Cardiac muscle cell (in vitro differentiated cells and primary cell): ENCODE measurements at regions not wholly inside any gene's neighbourhood (a gene's known extent, or its start where the extent isn't known, plus 50 kb on each side); places are given as distances from the start of the nearest gene placed in this dataset.

Experiments
- DNase-seq, 2 donors: peaks; one replicate each; pipeline versions ENCODE4 v3.0.0 to v3.0.0-alpha.2; 2010 to 2017; ENCODE audit warnings: low read depth in 1 of 2, low spot score in 1 of 2
- H3K27ac ChIP-seq: fragments of 200-600 bp; sonication (generic); 2 replicates; pipeline ENCODE4 v1.5.1; 2016
- H3K27me3 ChIP-seq: fragments of 200-600 bp; sonication (generic); 2 replicates; pipeline ENCODE4 v1.6.0; 2016; ENCODE audit warnings: control low read depth
- H3K36me3 ChIP-seq: fragments of 200-600 bp; sonication (generic); 2 replicates; pipeline ENCODE4 v1.5.1; 2016; ENCODE audit warnings: control low read depth
- H3K4me1 ChIP-seq: fragments of 200-600 bp; sonication (generic); 2 replicates; pipeline ENCODE4 v1.8.1; 2017; ENCODE audit warnings: low read depth, mild to moderate bottlenecking, mixed run types
- H3K4me3 ChIP-seq: fragments of 200-600 bp; sonication (generic); 2 replicates; pipeline ENCODE4 v1.5.1; 2016; ENCODE audit warnings: mild to moderate bottlenecking
- H3K9me3 ChIP-seq: fragments of 200-600 bp; sonication (generic); 2 replicates; pipeline ENCODE4 v1.5.1; 2017; ENCODE audit warnings: low read depth, mild to moderate bottlenecking, control low read depth
- TF ChIP-seq, protein P1 (sequence below): IDR thresholded peaks from 2 replicates; pipeline ENCODE4 v1.5.1; 2012; ENCODE audit warnings: low read depth, mild to moderate bottlenecking, low read length

DNA sequence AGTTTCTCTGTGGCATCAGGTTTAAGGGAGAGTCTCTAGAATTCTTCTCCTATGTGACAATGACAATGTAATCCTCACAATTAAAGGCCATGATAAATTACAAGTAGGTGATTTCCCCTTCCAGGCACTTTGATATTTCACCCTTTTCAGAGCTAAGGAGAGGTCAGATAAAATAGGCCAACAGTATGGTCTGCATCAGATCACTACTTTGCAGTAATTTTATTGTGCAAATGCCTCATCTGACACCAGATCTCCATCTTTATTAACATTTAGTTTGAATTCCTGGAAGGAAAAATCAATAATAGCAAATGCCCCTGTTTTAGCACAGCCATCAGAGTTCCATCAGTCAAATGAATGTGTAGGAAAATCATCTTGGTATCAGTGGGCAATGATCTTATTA lies 72.8 kb upstream of the RAB27B start:
- Histone ChIP-seq H3K4me3 (no peak overlapping the region), H3K27ac (no peak overlapping the region), H3K9me3 (no peaks in the 10 kb centered on the region), H3K27me3 (no peaks in the 10 kb centered on the region), H3K36me3 (no peaks in the 10 kb centered on the region), H3K4me1 (no peaks in the 10 kb centered on the region)
- TF ChIP-seq, protein P1, sequence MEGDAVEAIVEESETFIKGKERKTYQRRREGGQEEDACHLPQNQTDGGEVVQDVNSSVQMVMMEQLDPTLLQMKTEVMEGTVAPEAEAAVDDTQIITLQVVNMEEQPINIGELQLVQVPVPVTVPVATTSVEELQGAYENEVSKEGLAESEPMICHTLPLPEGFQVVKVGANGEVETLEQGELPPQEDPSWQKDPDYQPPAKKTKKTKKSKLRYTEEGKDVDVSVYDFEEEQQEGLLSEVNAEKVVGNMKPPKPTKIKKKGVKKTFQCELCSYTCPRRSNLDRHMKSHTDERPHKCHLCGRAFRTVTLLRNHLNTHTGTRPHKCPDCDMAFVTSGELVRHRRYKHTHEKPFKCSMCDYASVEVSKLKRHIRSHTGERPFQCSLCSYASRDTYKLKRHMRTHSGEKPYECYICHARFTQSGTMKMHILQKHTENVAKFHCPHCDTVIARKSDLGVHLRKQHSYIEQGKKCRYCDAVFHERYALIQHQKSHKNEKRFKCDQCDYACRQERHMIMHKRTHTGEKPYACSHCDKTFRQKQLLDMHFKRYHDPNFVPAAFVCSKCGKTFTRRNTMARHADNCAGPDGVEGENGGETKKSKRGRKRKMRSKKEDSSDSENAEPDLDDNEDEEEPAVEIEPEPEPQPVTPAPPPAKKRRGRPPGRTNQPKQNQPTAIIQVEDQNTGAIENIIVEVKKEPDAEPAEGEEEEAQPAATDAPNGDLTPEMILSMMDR, result no peak
- DNase-seq, result no peak

DNA sequence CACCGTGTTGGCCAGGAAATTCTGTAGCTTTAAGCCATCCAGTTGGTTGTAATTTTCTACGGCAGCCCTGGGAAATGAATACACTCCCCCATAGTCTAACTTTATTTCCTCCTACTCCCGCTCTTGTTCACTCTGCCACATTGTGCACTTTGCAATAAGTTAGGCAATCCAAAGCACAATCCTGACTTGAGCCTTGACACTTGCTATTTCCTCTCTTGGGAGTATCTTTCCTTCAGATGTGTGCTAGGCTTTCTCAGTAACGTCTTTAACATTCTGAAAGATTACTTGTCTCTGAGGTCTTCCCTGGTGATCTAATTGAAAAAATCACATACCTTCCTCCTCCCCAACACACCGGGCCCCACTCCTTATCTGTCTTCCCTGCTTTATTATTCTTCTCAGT lies 65.9 kb upstream of the RAB27B start:
- Histone ChIP-seq H3K27ac (no peak overlapping the region), H3K36me3 (no peaks in the 10 kb centered on the region), H3K4me1 (no peaks in the 10 kb centered on the region), H3K27me3 (no peaks in the 10 kb centered on the region), H3K9me3 (no peaks in the 10 kb centered on the region), H3K4me3 (no peak overlapping the region)
- DNase-seq, result peak in 1 of 2 donors; percentile 69
- TF ChIP-seq, protein P1, result no peak

DNA sequence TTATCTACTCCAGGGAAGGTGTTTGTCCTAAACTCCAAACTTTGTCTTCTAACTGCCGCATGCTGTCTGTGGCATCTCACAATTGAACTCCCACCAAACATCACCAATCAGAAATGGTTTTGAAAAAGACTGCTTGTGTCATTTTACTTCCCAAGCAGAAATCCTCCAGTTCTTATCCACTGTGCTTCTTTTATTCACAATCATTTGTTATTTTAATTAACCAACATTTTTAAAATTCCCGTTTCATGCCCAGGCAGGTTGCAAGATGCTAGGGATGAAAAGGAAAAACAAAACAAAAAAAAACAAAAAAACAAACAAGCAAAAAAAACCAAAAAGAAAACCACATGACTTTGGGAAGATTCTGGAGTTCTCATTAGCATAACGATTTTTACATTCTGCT lies 63.5 kb upstream of the RAB27B start:
- no peak overlapping the region for H3K4me3 ChIP-seq
- TF ChIP-seq, protein P1, result no peak
- H3K27me3 ChIP-seq, result no peaks in the 10 kb centered on the region
- H3K36me3 ChIP-seq, result no peaks in the 10 kb centered on the region
- H3K4me1 ChIP-seq, result no peaks in the 10 kb centered on the region
- H3K27ac ChIP-seq, result no peak overlapping the region
- no peak for DNase-seq
- no peaks in the 10 kb centered on the region for H3K9me3 ChIP-seq

DNA sequence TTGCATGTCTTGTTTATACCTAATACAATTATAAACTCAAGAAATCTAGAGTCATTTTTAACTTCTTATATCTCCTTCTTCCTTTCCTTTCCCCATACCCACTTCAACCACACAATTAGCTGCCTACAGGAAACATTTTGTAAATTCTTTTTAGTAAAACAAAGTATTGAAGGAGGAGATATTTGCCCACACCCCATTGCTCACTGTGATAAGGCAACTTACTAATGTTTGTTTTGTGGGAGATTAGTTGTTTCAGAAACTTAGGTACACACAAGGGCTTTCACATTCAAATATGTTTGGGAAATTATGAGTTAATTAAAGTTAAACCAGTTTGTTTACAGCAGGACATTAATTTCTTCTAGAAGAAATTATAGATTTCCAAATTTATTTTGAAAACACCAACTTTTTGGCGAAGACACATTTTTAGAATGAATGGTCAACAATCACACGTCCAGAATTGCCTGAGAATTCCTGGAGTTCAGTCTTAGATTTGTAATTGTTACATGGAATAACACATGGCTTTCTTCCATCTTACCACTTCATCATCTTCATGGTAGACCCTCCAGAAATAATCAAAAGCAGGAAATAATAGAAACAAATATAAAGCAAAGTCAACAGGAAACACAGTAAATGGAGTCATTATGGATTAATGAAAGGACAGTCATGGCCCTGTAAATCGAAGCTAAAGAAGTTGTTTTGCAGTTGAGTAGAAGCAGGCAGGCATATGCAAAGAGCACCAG lies 62.5 kb upstream of the RAB27B start:
- H3K4me1 ChIP-seq, result no peaks in the 10 kb centered on the region
- no peak for DNase-seq
- H3K4me3 ChIP-seq, result no peak overlapping the region
- H3K27me3 ChIP-seq, result no peaks in the 10 kb centered on the region
- H3K9me3 ChIP-seq, result no peaks in the 10 kb centered on the region
- no peak overlapping the region for H3K27ac ChIP-seq
- H3K36me3 ChIP-seq, result no peaks in the 10 kb centered on the region
- TF ChIP-seq, protein P1, result no peak

DNA sequence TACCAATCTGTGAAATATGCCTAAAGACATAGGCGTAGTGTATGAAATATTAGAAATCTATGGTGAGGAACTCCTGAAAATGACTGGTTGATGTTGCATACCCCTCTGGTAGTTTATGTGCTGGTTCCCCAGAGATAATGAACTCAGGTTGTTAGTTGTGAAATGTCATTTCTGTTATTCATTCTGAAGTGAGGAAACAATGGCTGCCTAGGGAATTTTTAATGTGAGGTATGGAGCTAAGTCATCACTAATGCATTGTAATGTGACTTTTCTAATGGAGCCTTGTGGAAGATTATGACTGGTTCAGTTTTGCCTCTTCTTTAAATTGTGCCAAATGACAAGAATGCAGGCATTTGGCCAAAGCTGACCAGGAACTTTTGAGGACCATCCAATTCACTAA lies 61.6 kb upstream of the RAB27B start:
- no peaks in the 10 kb centered on the region for H3K36me3 ChIP-seq
- H3K27me3 ChIP-seq, result no peaks in the 10 kb centered on the region
- H3K4me1 ChIP-seq, result no peaks in the 10 kb centered on the region
- no peak overlapping the region for H3K27ac ChIP-seq
- TF ChIP-seq, protein P1, result no peak
- no peak overlapping the region for H3K4me3 ChIP-seq
- no peaks in the 10 kb centered on the region for H3K9me3 ChIP-seq
- no peak for DNase-seq

DNA sequence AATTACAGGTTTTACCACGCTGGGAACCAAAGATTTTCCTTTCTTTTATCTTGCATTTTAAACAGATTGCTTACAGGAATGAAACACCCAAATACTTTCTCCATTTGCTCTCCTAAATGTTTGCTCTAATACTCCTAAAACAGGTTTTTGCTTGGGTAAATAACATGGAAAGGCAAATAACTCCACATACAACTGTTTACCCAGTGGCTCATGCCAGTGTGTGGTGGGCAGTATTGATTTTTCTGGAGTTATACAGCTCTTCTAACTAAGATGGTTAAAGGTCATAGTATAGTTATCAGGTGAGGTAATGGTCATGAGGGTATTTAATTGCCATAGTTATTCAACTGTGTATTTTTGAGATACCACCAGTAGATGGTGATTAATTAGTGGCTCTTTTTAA lies 61.2 kb upstream of the RAB27B start:
- no peaks in the 10 kb centered on the region for H3K9me3 ChIP-seq
- no peaks in the 10 kb centered on the region for H3K27me3 ChIP-seq
- DNase-seq, result no peak
- no peak overlapping the region for H3K4me3 ChIP-seq
- H3K4me1 ChIP-seq, result no peaks in the 10 kb centered on the region
- H3K36me3 ChIP-seq, result no peaks in the 10 kb centered on the region
- TF ChIP-seq, protein P1, result no peak
- no peak overlapping the region for H3K27ac ChIP-seq
